22Rv1 (cell line): ENCODE measurements at regions not wholly inside any gene's neighbourhood (a gene's known extent, or its start where the extent isn't known, plus 50 kb on each side); places are given as distances from the start of the nearest gene placed in this dataset.

Experiments used
- H3K27ac ChIP-seq: fragments of 450-650 bp; 2 replicates; pipeline ENCODE4 v1.5.1; 2017
- CTCF ChIP-seq: fragments of 450-650 bp; IDR thresholded peaks from 2 replicates; pipeline ENCODE4 v1.5.1; 2017; ENCODE audit warnings: mild to moderate bottlenecking
- ZFX ChIP-seq: fragments of 450-650 bp; IDR thresholded peaks from 2 replicates; pipeline ENCODE4 v1.6.1; 2017; ENCODE audit warnings: antibody characterized with exemption, borderline replicate concordance

- TF ChIP-seq CTCF (no peak), ZFX (no peak)
- H3K27ac ChIP-seq, result no peak overlapping the region
Measured at GRCh38 chr4:178958725-178959440, 1516.6 kb upstream of the AGA start.

- H3K27ac ChIP-seq, result no peak overlapping the region
- TF ChIP-seq CTCF (no peak), ZFX (no peak)
Measured at GRCh38 chr4:178963446-178964045, 1521.3 kb upstream of the AGA start.

- no peak overlapping the region for H3K27ac ChIP-seq
- TF ChIP-seq CTCF (no peak), ZFX (no peak)
Measured at GRCh38 chr4:178966644-178967043, 1524.4 kb upstream of the AGA start.

GRCh38 chr4:178970433-178971140 lies 1528.3 kb upstream of the AGA start:
- no peak overlapping the region for H3K27ac ChIP-seq
- TF ChIP-seq ZFX (no peak), CTCF (no peak)

GRCh38 chr4:178976861-178977260 lies 1534.6 kb upstream of the AGA start:
- no peak overlapping the region for H3K27ac ChIP-seq
- TF ChIP-seq CTCF (no peak), ZFX (no peak)

GRCh38 chr4:178993306-178993705 lies 1551.1 kb upstream of the AGA start:
- no peak overlapping the region for H3K27ac ChIP-seq
- TF ChIP-seq ZFX (no peak), CTCF (no peak)

- no peak overlapping the region for H3K27ac ChIP-seq
Measured at GRCh38 chr4:179001918-179002317, 1559.7 kb upstream of the AGA start.

More at GRCh38 chr4:179001918-179002317, 1559.7 kb upstream of the AGA start:
- TF ChIP-seq ZFX (no peak), CTCF (no peak)
